Choroid plexus epithelial cell (primary cell): ENCODE measurements at regions not wholly inside any gene's neighbourhood (a gene's known extent, or its start where the extent isn't known, plus 50 kb on each side); places are given as distances from the start of the nearest gene placed in this dataset.

Experiments used
- DNase-seq: peaks from one replicate; pipeline ENCODE4 v3.0.0-alpha.2; 2010; ENCODE audit warnings: low read depth
- H3K4me3 ChIP-seq: 2 replicates; pipeline ENCODE4 v1.5.1; 2011; ENCODE audit warnings: low read depth, mild to moderate bottlenecking, control low read depth, low read length, moderate library complexity
- CTCF ChIP-seq: conservative IDR thresholded peaks from 2 replicates; pipeline ENCODE4 v1.5.1; 2011; ENCODE audit warnings: low read depth, mild to moderate bottlenecking, control low read depth, inconsistent platforms, low read length, moderate library complexity

GRCh38 chr10:130774871-130775270 lies 536.6 kb downstream of the TCERG1L start:
- no peak for DNase-seq
- TF ChIP-seq CTCF, result no peak
- no peak overlapping the region for H3K4me3 ChIP-seq

GRCh38 chr10:130775311-130775710 lies 536.2 kb downstream of the TCERG1L start:
- H3K4me3 ChIP-seq, result no peak overlapping the region
- no peak for TF ChIP-seq CTCF
- no peak for DNase-seq

- no peak overlapping the region for H3K4me3 ChIP-seq
- no peak for TF ChIP-seq CTCF
These were observed 534.8 kb downstream of the TCERG1L start for GRCh38 chr10:130776724-130777123.

GRCh38 chr10:130777507-130778165 lies 533.9 kb downstream of the TCERG1L start:
- no peak overlapping the region for H3K4me3 ChIP-seq
- DNase-seq, result no peak
- TF ChIP-seq CTCF, result no peak

More at GRCh38 chr10:130776724-130777123, 534.8 kb downstream of the TCERG1L start:
- no peak for DNase-seq

- DNase-seq, result no peak
- no peak overlapping the region for H3K4me3 ChIP-seq
- TF ChIP-seq CTCF, result no peak
These were observed 533.4 kb downstream of the TCERG1L start for GRCh38 chr10:130778166-130778545.

GRCh38 chr10:130780763-130781162 lies 530.8 kb downstream of the TCERG1L start:
- no peak for DNase-seq
- no peak overlapping the region for H3K4me3 ChIP-seq
- no peak for TF ChIP-seq CTCF

GRCh38 chr10:130781206-130781605 lies 530.3 kb downstream of the TCERG1L start:
- no peak for DNase-seq
- TF ChIP-seq CTCF, result no peak
- H3K4me3 ChIP-seq, result no peak overlapping the region
